GM19397 (cell line): ENCODE measurements at regions not wholly inside any gene's neighbourhood (a gene's known extent, or its start where the extent isn't known, plus 50 kb on each side); places are given as distances from the start of the nearest gene placed in this dataset.
"Not testable (repeated sequence)": the region's sequence is repeated elsewhere in the genome, so short reads cannot be mapped to it uniquely, and the experiment has no call there.

ENCODE experiments used
- ATAC-seq: cut with Tn5 transposase; IDR thresholded peaks from one replicate; pipeline ENCODE4 v1.9.1; 2021; ENCODE audit warnings: mild to moderate bottlenecking, moderate library complexity; ENCODE audit not compliant: unreplicated experiment

- not testable (repeated sequence) for ATAC-seq
Measured at GRCh38 chr6:134791243-134791843, 158.6 kb downstream of the ALDH8A1 start.

- ATAC-seq, result no peak
Measured at GRCh38 chr6:134787261-134787877, 162.5 kb downstream of the ALDH8A1 start.

- no peak for ATAC-seq
Measured at GRCh38 chr6:134784336-134784735, 165.6 kb downstream of the ALDH8A1 start.

GRCh38 chr6:134778431-134778830, 171.5 kb downstream of the ALDH8A1 start:
- ATAC-seq, result no peak

- ATAC-seq, result no peak
Measured at GRCh38 chr6:134774201-134774638, 175.7 kb downstream of the ALDH8A1 start.

- ATAC-seq, result no peak
Measured at GRCh38 chr6:134772671-134773360, 177.1 kb downstream of the ALDH8A1 start.

GRCh38 chr6:134768931-134769330, 181.0 kb downstream of the ALDH8A1 start:
- no peak for ATAC-seq

- ATAC-seq, result no peak
Measured at GRCh38 chr6:134766497-134766896, 183.4 kb downstream of the ALDH8A1 start.

GRCh38 chr6:134764741-134765140, 185.2 kb downstream of the ALDH8A1 start:
- ATAC-seq, result no peak

- not testable (repeated sequence) for ATAC-seq
Measured at GRCh38 chr6:134763575-134763974, 186.3 kb downstream of the ALDH8A1 start.

GRCh38 chr6:134758621-134759020, 191.3 kb downstream of the ALDH8A1 start:
- ATAC-seq, result no peak

- no peak for ATAC-seq
Measured at GRCh38 chr6:134757911-134758361, 192.0 kb downstream of the ALDH8A1 start.

GRCh38 chr6:134756374-134757025, 193.4 kb downstream of the ALDH8A1 start:
- no peak for ATAC-seq

- no peak for ATAC-seq
Measured at GRCh38 chr6:134754013-134754690, 195.7 kb downstream of the ALDH8A1 start.

- no peak for ATAC-seq
Measured at GRCh38 chr6:134753001-134753400, 196.9 kb downstream of the ALDH8A1 start.

- no peak for ATAC-seq
Measured at GRCh38 chr6:134752445-134752844, 197.5 kb downstream of the ALDH8A1 start.

- ATAC-seq, result no peak
Measured at GRCh38 chr6:134750669-134751068, 199.2 kb downstream of the ALDH8A1 start.

- ATAC-seq, result no peak
Measured at GRCh38 chr6:134748484-134748883, 201.4 kb downstream of the ALDH8A1 start.

GRCh38 chr6:134747197-134747596, 202.7 kb downstream of the ALDH8A1 start:
- ATAC-seq, result not testable (repeated sequence)

- no peak for ATAC-seq
Measured at GRCh38 chr6:134746140-134746539, 203.8 kb downstream of the ALDH8A1 start.

- not testable (repeated sequence) for ATAC-seq
Measured at GRCh38 chr6:134745192-134745591, 204.7 kb downstream of the ALDH8A1 start.
